ENCODE measurements at regions not wholly inside any gene's neighbourhood (a gene's known extent, or its start where the extent isn't known, plus 50 kb on each side); places are given as distances from the start of the nearest gene placed in this dataset.

DNA sequence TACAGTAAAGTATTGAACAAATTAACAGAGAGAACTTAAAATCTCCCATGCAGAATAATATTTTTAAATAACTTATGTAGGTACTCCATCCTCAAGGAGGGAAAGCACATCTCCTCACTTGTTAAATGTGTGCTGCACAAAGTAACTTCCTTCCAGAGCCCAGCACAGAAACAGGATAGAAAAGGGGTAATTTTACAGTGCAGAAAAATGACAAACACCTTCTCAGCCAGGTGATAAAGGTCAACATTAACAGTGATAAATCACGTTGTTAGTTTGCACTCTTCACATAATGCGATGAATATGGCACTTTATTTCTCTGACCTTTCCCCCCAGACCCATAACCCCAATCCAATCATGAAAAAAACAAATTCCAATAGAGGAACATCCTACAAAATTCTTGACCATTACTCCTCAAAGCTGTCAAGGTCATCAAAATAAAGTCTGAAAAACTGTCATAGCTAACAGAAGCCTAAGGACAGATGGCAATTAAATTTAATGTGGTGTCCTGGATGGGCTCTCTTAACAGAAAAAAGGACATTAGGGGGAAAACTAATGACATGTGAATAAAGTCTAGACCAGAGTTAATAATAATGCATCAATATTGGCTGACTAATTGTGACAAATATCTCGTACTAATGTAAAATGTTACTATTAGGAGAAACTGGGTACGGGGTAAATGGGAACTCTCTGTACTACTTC lies 547.4 kb upstream of the AGA start:
- no peak for TF ChIP-seq EP300 (IDR thresholded peaks at IDR 0.05)
- TF ChIP-seq, protein P1, sequence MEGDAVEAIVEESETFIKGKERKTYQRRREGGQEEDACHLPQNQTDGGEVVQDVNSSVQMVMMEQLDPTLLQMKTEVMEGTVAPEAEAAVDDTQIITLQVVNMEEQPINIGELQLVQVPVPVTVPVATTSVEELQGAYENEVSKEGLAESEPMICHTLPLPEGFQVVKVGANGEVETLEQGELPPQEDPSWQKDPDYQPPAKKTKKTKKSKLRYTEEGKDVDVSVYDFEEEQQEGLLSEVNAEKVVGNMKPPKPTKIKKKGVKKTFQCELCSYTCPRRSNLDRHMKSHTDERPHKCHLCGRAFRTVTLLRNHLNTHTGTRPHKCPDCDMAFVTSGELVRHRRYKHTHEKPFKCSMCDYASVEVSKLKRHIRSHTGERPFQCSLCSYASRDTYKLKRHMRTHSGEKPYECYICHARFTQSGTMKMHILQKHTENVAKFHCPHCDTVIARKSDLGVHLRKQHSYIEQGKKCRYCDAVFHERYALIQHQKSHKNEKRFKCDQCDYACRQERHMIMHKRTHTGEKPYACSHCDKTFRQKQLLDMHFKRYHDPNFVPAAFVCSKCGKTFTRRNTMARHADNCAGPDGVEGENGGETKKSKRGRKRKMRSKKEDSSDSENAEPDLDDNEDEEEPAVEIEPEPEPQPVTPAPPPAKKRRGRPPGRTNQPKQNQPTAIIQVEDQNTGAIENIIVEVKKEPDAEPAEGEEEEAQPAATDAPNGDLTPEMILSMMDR (IDR thresholded peaks at IDR 0.05), result no peak
